SU-DHL-6 (cell line): ENCODE measurements at regions not wholly inside any gene's neighbourhood (a gene's known extent, or its start where the extent isn't known, plus 50 kb on each side); places are given as distances from the start of the nearest gene placed in this dataset.

Experiments used
- CTCF ChIP-seq: fragments of 200-600 bp; sonication (generic); IDR thresholded peaks from one replicate; pipeline ENCODE4 v1.5.1; 2017; ENCODE audit warnings: antibody characterized with exemption, mild to moderate bottlenecking, low read length, moderate library complexity; ENCODE audit not compliant: insufficient read depth, poor library complexity, severe bottlenecking
- EZH2phosphoT487 ChIP-seq: fragments of 200-600 bp; sonication (generic), shearing (Covaris generic); conservative IDR thresholded peaks from 2 replicates; pipeline ENCODE4 v1.6.1; 2018; ENCODE audit warnings: mild to moderate bottlenecking, antibody characterized with exemption, low read length, moderate library complexity, mixed read lengths

GRCh38 chr4:127559981-127560380, 72.8 kb upstream of the INTU start:
- TF ChIP-seq CTCF, result no peak
- no peak for TF ChIP-seq EZH2phosphoT487
